WTC11 (cell line): ENCODE measurements at regions not wholly inside any gene's neighbourhood (a gene's known extent, or its start where the extent isn't known, plus 50 kb on each side); places are given as distances from the start of the nearest gene placed in this dataset.

ENCODE experiments used
- CREB1 ChIP-seq: sonication (generic); formaldehyde crosslinking; IDR thresholded peaks from 2 replicates; pipeline ENCODE4 v1.8.0; 2023; ENCODE audit warnings: mild to moderate bottlenecking, missing genetic modification reagents
- ESRRA ChIP-seq: sonication (generic); formaldehyde crosslinking; IDR thresholded peaks from 2 replicates; pipeline ENCODE4 v1.8.1; 2022; ENCODE audit warnings: mild to moderate bottlenecking, missing genetic modification reagents, borderline replicate concordance
- ETV6 ChIP-seq: sonication (generic); formaldehyde crosslinking; IDR thresholded peaks from 2 replicates; pipeline ENCODE4 v1.8.1; 2022; ENCODE audit warnings: mild to moderate bottlenecking, missing genetic modification reagents
- JUN ChIP-seq: sonication (generic); formaldehyde crosslinking; IDR thresholded peaks from 2 replicates; pipeline ENCODE4 v1.8.0; 2023; ENCODE audit warnings: mild to moderate bottlenecking, missing genetic modification reagents
- MLX ChIP-seq: sonication (generic); formaldehyde crosslinking; IDR thresholded peaks from 2 replicates; pipeline ENCODE4 v1.8.1; 2023; ENCODE audit warnings: mild to moderate bottlenecking, missing genetic modification reagents, moderate library complexity
- MYBL2 ChIP-seq: sonication (generic); formaldehyde crosslinking; IDR thresholded peaks from 2 replicates; pipeline ENCODE4 v1.8.1; 2023; ENCODE audit warnings: mild to moderate bottlenecking, moderate library complexity, missing genetic modification reagents
- NR2C2 ChIP-seq: sonication (generic); formaldehyde crosslinking; IDR thresholded peaks from 2 replicates; pipeline ENCODE4 v1.8.0; 2022; ENCODE audit warnings: mild to moderate bottlenecking, missing genetic modification reagents
- PREB ChIP-seq: sonication (generic); formaldehyde crosslinking; IDR thresholded peaks from 2 replicates; pipeline ENCODE4 v1.8.1; 2022; ENCODE audit warnings: mild to moderate bottlenecking, missing genetic modification reagents, moderate library complexity, borderline replicate concordance
- ZNF512 ChIP-seq: sonication (generic); formaldehyde crosslinking; IDR thresholded peaks from 2 replicates; pipeline ENCODE4 v1.8.1; 2022; ENCODE audit warnings: missing genetic modification reagents, borderline replicate concordance
- TF ChIP-seq, protein P1 (sequence below): fragments of 200-600 bp; IDR thresholded peaks from 2 replicates; pipeline ENCODE4 v1.8.0; 2022; ENCODE audit warnings: antibody characterized with exemption
- TF ChIP-seq, protein P2 (sequence below): sonication (generic); formaldehyde crosslinking; IDR thresholded peaks from 2 replicates; pipeline ENCODE4 v1.8.1; 2023; ENCODE audit warnings: mild to moderate bottlenecking, missing genetic modification reagents
- TF ChIP-seq, protein P3 (sequence below): sonication (generic); formaldehyde crosslinking; IDR thresholded peaks from 2 replicates; pipeline ENCODE4 v1.8.1; 2022; ENCODE audit warnings: low read depth, mild to moderate bottlenecking, moderate library complexity, missing genetic modification reagents, borderline replicate concordance
- TF ChIP-seq, protein P4 (sequence below): sonication (generic); formaldehyde crosslinking; IDR thresholded peaks from 2 replicates; pipeline ENCODE4 v1.8.1; 2022; ENCODE audit warnings: low read depth, missing genetic modification reagents, borderline replicate concordance
- TF ChIP-seq, protein P5 (sequence below): sonication (generic); formaldehyde crosslinking; IDR thresholded peaks from 2 replicates; pipeline ENCODE4 v1.8.1; 2023; ENCODE audit warnings: mild to moderate bottlenecking, missing genetic modification reagents, moderate library complexity

- TF ChIP-seq, protein P1, sequence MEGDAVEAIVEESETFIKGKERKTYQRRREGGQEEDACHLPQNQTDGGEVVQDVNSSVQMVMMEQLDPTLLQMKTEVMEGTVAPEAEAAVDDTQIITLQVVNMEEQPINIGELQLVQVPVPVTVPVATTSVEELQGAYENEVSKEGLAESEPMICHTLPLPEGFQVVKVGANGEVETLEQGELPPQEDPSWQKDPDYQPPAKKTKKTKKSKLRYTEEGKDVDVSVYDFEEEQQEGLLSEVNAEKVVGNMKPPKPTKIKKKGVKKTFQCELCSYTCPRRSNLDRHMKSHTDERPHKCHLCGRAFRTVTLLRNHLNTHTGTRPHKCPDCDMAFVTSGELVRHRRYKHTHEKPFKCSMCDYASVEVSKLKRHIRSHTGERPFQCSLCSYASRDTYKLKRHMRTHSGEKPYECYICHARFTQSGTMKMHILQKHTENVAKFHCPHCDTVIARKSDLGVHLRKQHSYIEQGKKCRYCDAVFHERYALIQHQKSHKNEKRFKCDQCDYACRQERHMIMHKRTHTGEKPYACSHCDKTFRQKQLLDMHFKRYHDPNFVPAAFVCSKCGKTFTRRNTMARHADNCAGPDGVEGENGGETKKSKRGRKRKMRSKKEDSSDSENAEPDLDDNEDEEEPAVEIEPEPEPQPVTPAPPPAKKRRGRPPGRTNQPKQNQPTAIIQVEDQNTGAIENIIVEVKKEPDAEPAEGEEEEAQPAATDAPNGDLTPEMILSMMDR: no peak
- TF ChIP-seq NR2C2 (no peak), ZNF512 (CRISPR knock-in tag) (no peak), MYBL2 (CRISPR knock-in tag) (no peak), CREB1 (CRISPR knock-in tag) (no peak), PREB (CRISPR knock-in tag) (no peak), ETV6 (CRISPR knock-in tag) (no peak), MLX (CRISPR knock-in tag) (no peak), ESRRA (CRISPR knock-in tag) (no peak), JUN (CRISPR knock-in tag) (no peak)
- TF ChIP-seq, protein P2, sequence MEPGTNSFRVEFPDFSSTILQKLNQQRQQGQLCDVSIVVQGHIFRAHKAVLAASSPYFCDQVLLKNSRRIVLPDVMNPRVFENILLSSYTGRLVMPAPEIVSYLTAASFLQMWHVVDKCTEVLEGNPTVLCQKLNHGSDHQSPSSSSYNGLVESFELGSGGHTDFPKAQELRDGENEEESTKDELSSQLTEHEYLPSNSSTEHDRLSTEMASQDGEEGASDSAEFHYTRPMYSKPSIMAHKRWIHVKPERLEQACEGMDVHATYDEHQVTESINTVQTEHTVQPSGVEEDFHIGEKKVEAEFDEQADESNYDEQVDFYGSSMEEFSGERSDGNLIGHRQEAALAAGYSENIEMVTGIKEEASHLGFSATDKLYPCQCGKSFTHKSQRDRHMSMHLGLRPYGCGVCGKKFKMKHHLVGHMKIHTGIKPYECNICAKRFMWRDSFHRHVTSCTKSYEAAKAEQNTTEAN (CRISPR knock-in tag): no peak
- TF ChIP-seq, protein P3, sequence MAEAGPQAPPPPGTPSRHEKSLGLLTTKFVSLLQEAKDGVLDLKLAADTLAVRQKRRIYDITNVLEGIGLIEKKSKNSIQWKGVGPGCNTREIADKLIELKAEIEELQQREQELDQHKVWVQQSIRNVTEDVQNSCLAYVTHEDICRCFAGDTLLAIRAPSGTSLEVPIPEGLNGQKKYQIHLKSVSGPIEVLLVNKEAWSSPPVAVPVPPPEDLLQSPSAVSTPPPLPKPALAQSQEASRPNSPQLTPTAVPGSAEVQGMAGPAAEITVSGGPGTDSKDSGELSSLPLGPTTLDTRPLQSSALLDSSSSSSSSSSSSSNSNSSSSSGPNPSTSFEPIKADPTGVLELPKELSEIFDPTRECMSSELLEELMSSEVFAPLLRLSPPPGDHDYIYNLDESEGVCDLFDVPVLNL: no peak
- TF ChIP-seq, protein P4, sequence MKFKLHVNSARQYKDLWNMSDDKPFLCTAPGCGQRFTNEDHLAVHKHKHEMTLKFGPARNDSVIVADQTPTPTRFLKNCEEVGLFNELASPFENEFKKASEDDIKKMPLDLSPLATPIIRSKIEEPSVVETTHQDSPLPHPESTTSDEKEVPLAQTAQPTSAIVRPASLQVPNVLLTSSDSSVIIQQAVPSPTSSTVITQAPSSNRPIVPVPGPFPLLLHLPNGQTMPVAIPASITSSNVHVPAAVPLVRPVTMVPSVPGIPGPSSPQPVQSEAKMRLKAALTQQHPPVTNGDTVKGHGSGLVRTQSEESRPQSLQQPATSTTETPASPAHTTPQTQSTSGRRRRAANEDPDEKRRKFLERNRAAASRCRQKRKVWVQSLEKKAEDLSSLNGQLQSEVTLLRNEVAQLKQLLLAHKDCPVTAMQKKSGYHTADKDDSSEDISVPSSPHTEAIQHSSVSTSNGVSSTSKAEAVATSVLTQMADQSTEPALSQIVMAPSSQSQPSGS (CRISPR knock-in tag): no peak
- TF ChIP-seq, protein P5, sequence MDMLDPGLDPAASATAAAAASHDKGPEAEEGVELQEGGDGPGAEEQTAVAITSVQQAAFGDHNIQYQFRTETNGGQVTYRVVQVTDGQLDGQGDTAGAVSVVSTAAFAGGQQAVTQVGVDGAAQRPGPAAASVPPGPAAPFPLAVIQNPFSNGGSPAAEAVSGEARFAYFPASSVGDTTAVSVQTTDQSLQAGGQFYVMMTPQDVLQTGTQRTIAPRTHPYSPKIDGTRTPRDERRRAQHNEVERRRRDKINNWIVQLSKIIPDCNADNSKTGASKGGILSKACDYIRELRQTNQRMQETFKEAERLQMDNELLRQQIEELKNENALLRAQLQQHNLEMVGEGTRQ (CRISPR knock-in tag): no peak
Measured at GRCh38 chr13:53490752-53491151, 462.1 kb downstream of the OLFM4 start.
